HG02870 (cell line): ENCODE measurements at regions not wholly inside any gene's neighbourhood (a gene's known extent, or its start where the extent isn't known, plus 50 kb on each side); places are given as distances from the start of the nearest gene placed in this dataset.

Experiments
- ATAC-seq: cut with Tn5 transposase; IDR thresholded peaks from one replicate; pipeline ENCODE4 v1.9.1; 2021; ENCODE audit warnings: mild to moderate bottlenecking, moderate library complexity; ENCODE audit not compliant: unreplicated experiment

DNA sequence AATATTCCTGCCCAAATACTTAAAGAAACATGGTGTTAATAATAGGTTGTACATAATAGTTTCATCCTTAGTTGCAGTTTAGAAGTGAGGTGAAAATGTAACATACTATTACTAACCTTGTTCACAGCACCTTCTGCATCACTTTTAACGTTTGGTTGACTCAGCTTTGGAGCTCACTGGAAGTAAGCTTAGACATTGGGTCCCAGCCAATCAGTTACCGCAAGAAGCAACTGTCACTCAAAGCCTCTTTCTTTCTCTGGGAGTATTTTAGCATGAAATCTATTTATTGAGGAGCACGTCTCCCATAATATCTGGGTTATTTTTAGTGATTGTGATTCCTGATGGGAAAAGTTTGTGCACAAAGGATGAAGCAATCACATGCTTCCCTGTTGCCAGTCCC, 472.6 kb downstream of the SNAPC1 start:
- ATAC-seq, result no peak

DNA sequence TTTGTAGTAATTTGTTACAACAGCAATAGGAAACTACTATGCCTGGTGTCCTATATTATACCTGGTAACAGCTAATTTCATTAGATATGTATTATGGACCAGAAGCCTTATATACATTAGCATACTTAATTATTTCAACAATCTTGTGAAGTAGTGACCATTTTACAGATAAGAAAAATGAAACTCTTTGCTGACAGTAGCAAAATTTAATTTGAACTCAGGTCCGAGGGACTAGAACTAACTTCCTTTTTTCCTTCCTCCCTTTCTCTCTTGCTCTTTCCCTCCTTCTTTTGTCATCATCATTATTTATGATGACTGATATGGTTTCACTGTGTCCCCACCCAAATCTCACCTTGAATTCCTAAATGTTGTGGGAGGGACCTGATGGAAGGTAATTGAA, 482.0 kb downstream of the SNAPC1 start:
- ATAC-seq, result no peak

- ATAC-seq, result no peak
Measured at GRCh38 chr14:62247266-62247665, 485.0 kb downstream of the SNAPC1 start.

DNA sequence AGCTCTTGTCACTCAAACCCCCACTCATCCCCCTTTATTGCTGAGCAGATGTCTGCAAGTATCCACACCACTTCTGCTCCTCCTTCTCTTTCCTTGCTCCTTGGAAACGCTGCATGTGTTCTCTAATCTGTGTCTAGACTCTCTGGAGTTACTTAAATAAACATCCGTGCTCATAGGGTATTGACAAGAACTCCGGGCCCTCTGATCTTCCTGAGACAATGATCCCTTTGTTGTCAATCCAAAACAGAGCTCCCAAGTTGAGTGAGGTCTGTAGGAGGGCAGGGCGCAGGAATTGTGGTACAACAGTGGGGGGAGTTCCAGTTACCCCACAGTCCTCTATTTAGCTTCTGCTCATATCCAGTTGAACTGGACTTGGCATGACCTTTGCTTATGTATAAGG, 489.0 kb downstream of the SNAPC1 start:
- no peak for ATAC-seq

GRCh38 chr14:62253171-62253570, 491.0 kb downstream of the SNAPC1 start:
- ATAC-seq, result no peak

GRCh38 chr14:62253911-62254310, 491.7 kb downstream of the SNAPC1 start:
- no peak for ATAC-seq

- no peak for ATAC-seq
Measured at GRCh38 chr14:62269204-62269603, 507.0 kb downstream of the SNAPC1 start.

DNA sequence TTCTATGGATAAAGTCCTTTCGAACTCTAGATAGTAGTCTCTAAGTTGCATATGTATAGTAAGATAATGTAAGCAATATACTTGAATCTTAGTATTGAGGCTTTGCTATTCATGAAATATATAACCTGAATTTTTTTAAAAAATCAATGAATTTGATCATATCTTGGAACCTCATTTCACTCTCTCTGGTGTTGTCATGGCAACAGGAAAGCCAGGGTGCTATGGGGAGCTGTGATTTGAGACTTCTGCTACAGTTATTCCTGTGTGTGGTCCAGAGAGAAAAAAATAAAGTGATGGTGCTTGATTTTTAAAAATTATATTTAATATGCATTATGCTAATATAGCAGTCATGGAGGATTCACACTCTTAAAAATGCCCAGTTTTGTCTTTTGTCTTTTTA, 508.0 kb downstream of the SNAPC1 start:
- ATAC-seq, result no peak

DNA sequence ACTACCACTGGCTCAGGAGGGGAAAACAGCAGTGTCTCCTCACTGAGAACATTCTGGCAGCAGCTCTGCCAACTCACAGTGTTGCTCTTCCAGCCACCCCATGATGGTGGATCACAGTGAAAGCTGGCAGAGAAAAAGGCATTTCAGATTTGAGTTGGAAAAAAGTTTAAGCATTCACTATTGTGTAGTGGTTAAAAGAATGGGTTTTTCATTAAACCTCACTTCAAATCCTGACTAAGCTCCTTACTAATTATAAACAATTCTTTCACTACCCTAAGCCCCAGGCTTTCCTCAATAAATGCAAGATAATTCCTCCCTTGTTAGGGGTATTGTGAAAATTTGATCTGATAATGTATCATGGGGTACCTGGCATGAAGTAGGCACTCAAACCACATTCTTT, 518.1 kb downstream of the SNAPC1 start:
- ATAC-seq, result no peak

- ATAC-seq, result no peak
Measured at GRCh38 chr14:62283837-62284236, 521.6 kb downstream of the SNAPC1 start.

- ATAC-seq, result no peak
Measured at GRCh38 chr14:62289471-62289870, 527.3 kb downstream of the SNAPC1 start.

- ATAC-seq, result no peak
Measured at GRCh38 chr14:62301080-62301479, 538.9 kb downstream of the SNAPC1 start.

DNA sequence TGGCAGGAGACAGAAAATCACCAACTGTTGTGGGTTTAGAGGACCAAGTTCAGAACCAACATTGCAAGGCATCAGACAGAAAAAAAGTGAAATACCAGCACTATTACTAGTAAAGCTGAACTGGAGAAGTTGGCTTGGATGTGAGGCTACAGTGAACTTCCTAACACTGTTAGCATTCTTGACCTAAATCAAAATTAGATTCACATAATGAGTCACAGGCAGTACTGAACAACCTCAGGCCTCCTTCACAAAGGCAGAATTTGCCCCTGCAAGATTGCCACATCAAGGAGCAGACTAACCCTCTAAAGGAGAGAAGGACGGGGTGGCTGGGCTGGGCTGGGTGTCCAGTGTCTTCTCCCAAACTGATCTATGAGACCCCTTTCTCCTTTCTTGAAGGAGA, 539.7 kb downstream of the SNAPC1 start:
- ATAC-seq, result no peak

DNA sequence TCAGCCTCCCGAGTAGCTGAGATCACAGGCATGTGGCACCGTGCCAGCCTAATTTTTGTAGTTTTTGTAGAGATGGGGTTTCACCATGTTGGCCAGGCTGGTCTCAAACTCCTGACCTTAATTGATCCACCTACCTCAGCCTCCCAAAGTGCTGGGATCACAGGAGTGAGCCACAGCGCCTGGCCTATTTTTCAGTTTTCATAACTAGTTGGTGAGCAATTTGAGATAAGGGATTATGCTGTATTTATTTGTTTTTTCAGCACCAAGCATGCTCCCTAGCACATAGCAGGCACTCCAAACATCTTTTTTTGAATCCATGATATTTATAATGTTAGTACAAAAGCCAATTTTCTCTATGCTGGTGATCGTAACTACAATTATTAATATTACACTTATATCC, 541.2 kb downstream of the SNAPC1 start:
- ATAC-seq, result no peak

GRCh38 chr14:62304257-62304656, 542.0 kb downstream of the SNAPC1 start:
- ATAC-seq, result no peak

GRCh38 chr14:62307844-62308243, 545.6 kb downstream of the SNAPC1 start:
- ATAC-seq, result no peak

- no peak for ATAC-seq
Measured at GRCh38 chr14:62308316-62308715, 546.1 kb downstream of the SNAPC1 start.

DNA sequence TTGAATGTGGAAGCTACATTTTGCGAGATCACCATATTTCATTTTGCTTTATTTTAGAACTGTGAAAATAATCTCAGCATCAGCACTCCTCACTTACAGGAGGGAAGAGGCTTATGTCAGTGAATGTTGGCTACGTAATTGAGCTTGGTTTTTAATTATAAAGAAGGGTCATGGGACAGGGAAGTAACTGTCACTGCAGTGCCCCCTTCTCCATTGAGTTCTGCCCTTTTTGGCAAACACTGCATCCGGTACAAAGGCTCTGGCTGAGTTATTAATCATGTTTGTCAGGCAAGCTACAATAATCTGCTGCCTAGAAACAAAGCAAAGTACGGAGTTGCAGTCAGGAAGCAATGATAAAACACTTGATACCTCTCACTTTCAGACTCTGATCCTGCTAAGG, 546.7 kb downstream of the SNAPC1 start:
- no peak for ATAC-seq

DNA sequence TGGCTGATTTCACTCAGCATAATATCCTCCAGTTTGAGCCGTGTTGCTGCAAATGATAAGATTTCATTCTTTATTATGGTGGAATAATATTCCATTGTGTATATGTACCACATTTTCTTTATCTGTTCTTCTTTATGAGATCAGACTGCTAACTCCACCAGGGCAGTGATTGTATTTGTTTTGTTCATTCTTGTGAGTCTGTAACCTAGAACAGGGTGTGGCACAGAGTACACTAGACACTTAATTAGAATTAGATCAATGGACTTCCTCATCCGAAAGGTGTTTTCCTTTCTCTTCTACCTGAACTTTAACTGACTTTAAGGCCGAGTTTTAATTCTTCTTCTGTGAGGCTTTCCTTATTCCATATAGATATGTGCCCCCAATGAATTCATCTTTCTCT, 551.0 kb downstream of the SNAPC1 start:
- no peak for ATAC-seq

DNA sequence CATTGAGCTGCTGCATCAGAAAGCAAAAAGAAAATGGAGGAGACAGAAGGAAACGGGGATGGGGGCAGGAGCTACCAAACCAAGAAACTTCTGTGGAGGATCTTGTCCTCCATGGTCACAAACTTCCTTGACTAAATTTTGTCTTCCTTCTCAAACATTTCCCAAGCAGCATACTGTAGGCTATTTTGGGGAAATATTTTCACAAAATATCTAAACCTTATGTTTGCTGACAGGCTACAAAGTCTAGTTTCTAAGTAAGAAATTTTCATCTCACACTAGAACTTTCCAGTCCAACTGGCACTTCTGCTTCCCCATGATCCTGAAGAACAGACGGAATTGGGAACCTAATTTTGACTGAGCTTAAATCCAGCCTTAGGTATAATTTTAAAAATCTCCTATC, 552.0 kb downstream of the SNAPC1 start:
- no peak for ATAC-seq

- no peak for ATAC-seq
Measured at GRCh38 chr14:62314871-62315270, 552.7 kb downstream of the SNAPC1 start.

GRCh38 chr14:62315631-62316030, 553.4 kb downstream of the SNAPC1 start:
- no peak for ATAC-seq

- no peak for ATAC-seq
Measured at GRCh38 chr14:62322216-62322615, 560.0 kb downstream of the SNAPC1 start.

GRCh38 chr14:62329427-62329826, 567.2 kb downstream of the SNAPC1 start:
- no peak for ATAC-seq
